HCT116 (cell line): ENCODE measurements at regions not wholly inside any gene's neighbourhood (a gene's known extent, or its start where the extent isn't known, plus 50 kb on each side); places are given as distances from the start of the nearest gene placed in this dataset.

Source experiments
- EGR1 ChIP-seq: IDR thresholded peaks from 2 replicates; pipeline ENCODE4 v1.6.1; 2012; ENCODE audit warnings: low read depth
- JUND ChIP-seq: IDR thresholded peaks from 2 replicates; pipeline ENCODE4 v1.6.1; 2012
- POLR2A ChIP-seq: IDR thresholded peaks from 2 replicates; pipeline ENCODE4 v1.7.0; 2011; ENCODE audit warnings: borderline replicate concordance; ENCODE audit not compliant: insufficient read depth, insufficient read length; ENCODE audit errors: extremely low read depth
- POLR2AphosphoS5 ChIP-seq: IDR thresholded peaks from 2 replicates; pipeline ENCODE4 v1.6.1; 2011; ENCODE audit warnings: mild to moderate bottlenecking, low read depth, low read length, moderate library complexity
- RAD21 ChIP-seq: IDR thresholded peaks from 2 replicates; pipeline ENCODE4 v1.6.1; 2012; ENCODE audit warnings: low read depth, mild to moderate bottlenecking
- TF ChIP-seq, protein P1 (sequence below), 3 experiments: fragments of 200-600 bp in 1 of 3; sonication (generic) in 1 of 3; IDR thresholded peaks in 2 of 3; conservative IDR thresholded peaks in 1 of 3; 2 replicates each; pipeline ENCODE4 v1.5.1; 2012 to 2017; ENCODE audit warnings: low read depth in 2 of 3, low read length in 2 of 3, antibody characterized with exemption in 1 of 3, borderline replicate concordance in 1 of 3, control low read depth in 1 of 3, mild to moderate bottlenecking in 1 of 3, mixed read lengths in 1 of 3, mixed run types in 1 of 3, moderate library complexity in 1 of 3; ENCODE audit not compliant: insufficient read depth in 1 of 3

DNA sequence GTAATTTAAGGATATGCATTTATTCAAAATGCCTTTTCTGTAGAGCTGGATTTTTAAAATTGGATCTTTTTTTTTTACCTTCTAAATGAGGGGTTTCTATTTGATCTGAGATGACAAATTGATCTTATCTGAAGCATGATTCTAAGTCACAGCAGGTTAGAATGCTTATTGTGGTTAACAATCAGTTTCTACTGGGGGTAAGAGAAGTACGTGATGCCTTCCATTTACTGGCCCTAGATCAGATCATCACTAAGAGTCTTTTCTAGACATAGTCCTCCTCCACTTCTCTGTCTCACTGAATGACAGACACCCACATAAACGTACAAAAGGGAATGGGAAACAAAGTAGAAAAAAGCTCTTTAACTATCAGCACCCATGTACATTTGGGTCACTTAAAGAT, 231.9 kb downstream of the DMAC1 start:
- no peak for TF ChIP-seq RAD21
- TF ChIP-seq, protein P1, sequence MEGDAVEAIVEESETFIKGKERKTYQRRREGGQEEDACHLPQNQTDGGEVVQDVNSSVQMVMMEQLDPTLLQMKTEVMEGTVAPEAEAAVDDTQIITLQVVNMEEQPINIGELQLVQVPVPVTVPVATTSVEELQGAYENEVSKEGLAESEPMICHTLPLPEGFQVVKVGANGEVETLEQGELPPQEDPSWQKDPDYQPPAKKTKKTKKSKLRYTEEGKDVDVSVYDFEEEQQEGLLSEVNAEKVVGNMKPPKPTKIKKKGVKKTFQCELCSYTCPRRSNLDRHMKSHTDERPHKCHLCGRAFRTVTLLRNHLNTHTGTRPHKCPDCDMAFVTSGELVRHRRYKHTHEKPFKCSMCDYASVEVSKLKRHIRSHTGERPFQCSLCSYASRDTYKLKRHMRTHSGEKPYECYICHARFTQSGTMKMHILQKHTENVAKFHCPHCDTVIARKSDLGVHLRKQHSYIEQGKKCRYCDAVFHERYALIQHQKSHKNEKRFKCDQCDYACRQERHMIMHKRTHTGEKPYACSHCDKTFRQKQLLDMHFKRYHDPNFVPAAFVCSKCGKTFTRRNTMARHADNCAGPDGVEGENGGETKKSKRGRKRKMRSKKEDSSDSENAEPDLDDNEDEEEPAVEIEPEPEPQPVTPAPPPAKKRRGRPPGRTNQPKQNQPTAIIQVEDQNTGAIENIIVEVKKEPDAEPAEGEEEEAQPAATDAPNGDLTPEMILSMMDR (IDR thresholded peaks at IDR 0.05 in 2 of 3, conservative IDR thresholded peaks at IDR 0.05 in 1 of 3; ENCODE audit: borderline replicate concordance in 1 of 3, insufficient read depth in 1 of 3, low read depth in 2 of 3, low read length in 2 of 3) = no peak
- TF ChIP-seq JUND = no peak
- no peak for TF ChIP-seq POLR2AphosphoS5
- TF ChIP-seq POLR2A = no peak
- TF ChIP-seq EGR1 = no peak
